ENCODE measurements at regions not wholly inside any gene's neighbourhood (a gene's known extent, or its start where the extent isn't known, plus 50 kb on each side); places are given as distances from the start of the nearest gene placed in this dataset.
A peak's percentile ranks its signal among the peaks of the same experiment; 100 is the strongest.

- no peak overlapping the region for H3K14ac ChIP-seq (ENCODE audit: low read length)
- no peaks in the 10 kb centered on the region for H3K9me3 ChIP-seq (ENCODE audit: insufficient read depth, low read depth, low read length)
- no peak overlapping the region for H3K4me3 ChIP-seq (ENCODE audit: low read depth, low read length)
- H2AK5ac ChIP-seq (ENCODE audit: low read length) = no peak overlapping the region
- peak overlapping the region; percentile 41 for H2BK5ac ChIP-seq (ENCODE audit: low read depth, low read length, poor library complexity)
- H4K91ac ChIP-seq (ENCODE audit: low read depth, low read length) = no peak overlapping the region
- H3K4me2 ChIP-seq (ENCODE audit: low read length) = no peak overlapping the region
- H3K36me3 ChIP-seq (ENCODE audit: control insufficient read depth in 1 of 2, insufficient read depth in 2 of 2, low read length in 2 of 2) = no peaks in the 10 kb centered on the region
- no peak overlapping the region for H4K12ac ChIP-seq (ENCODE audit: low read depth, low read length)
- H3K79me1 ChIP-seq (ENCODE audit: low read length) = peaks cover 8% of the 10 kb centered on the region
- WGBS (ENCODE audit: extremely low coverage, insufficient coverage, insufficient read length) = no CpG with 5 or more reads among the region's 20 CpGs
- peak overlapping the region; percentile 70 for H2BK12ac ChIP-seq (ENCODE audit: low read length)
- H3K27ac ChIP-seq (ENCODE audit: low read depth, low read length) = peak overlapping the region; percentile 54
- no peak overlapping the region for H3K9ac ChIP-seq (ENCODE audit: low read length)
- DNase-seq = peak; percentile 99 to 100
- no peak overlapping the region for H3K18ac ChIP-seq (ENCODE audit: low read length)
- peak overlapping the region; percentile 46 for H2BK120ac ChIP-seq (ENCODE audit: insufficient read depth, low read length, poor library complexity)
- no peak overlapping the region for H2AFZ ChIP-seq (ENCODE audit: insufficient read depth, low read length, poor library complexity)
- H3K4ac ChIP-seq (ENCODE audit: low read depth, low read length) = no peak overlapping the region
- no peaks in the 10 kb centered on the region for H3K79me2 ChIP-seq (ENCODE audit: control insufficient read depth, insufficient read depth, low read length, poor library complexity)
- H3K4me1 ChIP-seq (ENCODE audit: control insufficient read depth in 1 of 2, insufficient read depth in 2 of 2, low read length in 2 of 2) = peaks cover 7 to 10% of the 10 kb centered on the region in 2 experiments
- H3K27me3 ChIP-seq (ENCODE audit: insufficient read depth, low read length) = no peaks in the 10 kb centered on the region
- H3K23ac ChIP-seq (ENCODE audit: low read length) = no peak overlapping the region
- H4K8ac ChIP-seq (ENCODE audit: low read depth, low read length) = no peak overlapping the region
Observed at GRCh38 chr16:80027007-80027965, 426.7 kb upstream of the MAF start.

GRCh38 chr16:80025236-80025635 lies 424.7 kb upstream of the MAF start:
- Histone ChIP-seq H3K9ac (ENCODE audit: low read length) (no peak overlapping the region), H4K8ac (ENCODE audit: low read depth, low read length) (no peak overlapping the region), H3K14ac (ENCODE audit: low read length) (no peak overlapping the region), H3K4me2 (ENCODE audit: low read length) (no peak overlapping the region), H2BK12ac (ENCODE audit: low read length) (no peak overlapping the region), H3K4ac (ENCODE audit: low read depth, low read length) (no peak overlapping the region), H3K18ac (ENCODE audit: low read length) (no peak overlapping the region), H3K36me3 (ENCODE audit: control insufficient read depth in 1 of 2, insufficient read depth in 2 of 2, low read length in 2 of 2) (no peaks in the 10 kb centered on the region), H3K27ac (ENCODE audit: low read depth, low read length) (no peak overlapping the region), H2BK5ac (ENCODE audit: low read depth, low read length, poor library complexity) (no peak overlapping the region), H2AFZ (ENCODE audit: insufficient read depth, low read length, poor library complexity) (no peak overlapping the region), H3K23ac (ENCODE audit: low read length) (no peak overlapping the region), H3K4me1 (ENCODE audit: control insufficient read depth in 1 of 2, insufficient read depth in 2 of 2, low read length in 2 of 2) (peaks cover 7 to 10% of the 10 kb centered on the region in 2 experiments), H4K12ac (ENCODE audit: low read depth, low read length) (no peak overlapping the region), H3K9me3 (ENCODE audit: insufficient read depth, low read depth, low read length) (no peaks in the 10 kb centered on the region), H4K91ac (ENCODE audit: low read depth, low read length) (no peak overlapping the region), H3K79me2 (ENCODE audit: control insufficient read depth, insufficient read depth, low read length, poor library complexity) (no peaks in the 10 kb centered on the region), H2AK5ac (ENCODE audit: low read length) (no peak overlapping the region), H3K79me1 (ENCODE audit: low read length) (peaks cover 8% of the 10 kb centered on the region), H2BK120ac (ENCODE audit: insufficient read depth, low read length, poor library complexity) (no peak overlapping the region), H3K27me3 (ENCODE audit: insufficient read depth, low read length) (no peaks in the 10 kb centered on the region), H3K4me3 (ENCODE audit: low read depth, low read length) (no peak overlapping the region)
- DNase-seq = no peak
- WGBS (ENCODE audit: extremely low coverage, insufficient coverage, insufficient read length) = no CpG with 5 or more reads among the region's 4 CpGs

- Histone ChIP-seq H3K27ac (ENCODE audit: low read depth, low read length) (no peak overlapping the region), H3K9ac (ENCODE audit: low read length) (no peak overlapping the region), H4K8ac (ENCODE audit: low read depth, low read length) (no peak overlapping the region), H3K4me2 (ENCODE audit: low read length) (no peak overlapping the region), H2BK12ac (ENCODE audit: low read length) (no peak overlapping the region), H3K79me1 (ENCODE audit: low read length) (peaks cover 8% of the 10 kb centered on the region), H3K36me3 (ENCODE audit: control insufficient read depth in 1 of 2, insufficient read depth in 2 of 2, low read length in 2 of 2) (no peaks in the 10 kb centered on the region), H2BK5ac (ENCODE audit: low read depth, low read length, poor library complexity) (no peak overlapping the region), H3K9me3 (ENCODE audit: insufficient read depth, low read depth, low read length) (no peaks in the 10 kb centered on the region), H2BK120ac (ENCODE audit: insufficient read depth, low read length, poor library complexity) (no peak overlapping the region), H2AK5ac (ENCODE audit: low read length) (no peak overlapping the region), H4K91ac (ENCODE audit: low read depth, low read length) (no peak overlapping the region), H4K12ac (ENCODE audit: low read depth, low read length) (no peak overlapping the region), H3K4me3 (ENCODE audit: low read depth, low read length) (no peak overlapping the region), H3K23ac (ENCODE audit: low read length) (no peak overlapping the region), H3K4me1 (ENCODE audit: control insufficient read depth in 1 of 2, insufficient read depth in 2 of 2, low read length in 2 of 2) (peaks cover 7 to 10% of the 10 kb centered on the region in 2 experiments), H3K4ac (ENCODE audit: low read depth, low read length) (no peak overlapping the region), H3K18ac (ENCODE audit: low read length) (no peak overlapping the region), H3K79me2 (ENCODE audit: control insufficient read depth, insufficient read depth, low read length, poor library complexity) (no peaks in the 10 kb centered on the region), H3K27me3 (ENCODE audit: insufficient read depth, low read length) (no peaks in the 10 kb centered on the region), H3K14ac (ENCODE audit: low read length) (no peak overlapping the region), H2AFZ (ENCODE audit: insufficient read depth, low read length, poor library complexity) (no peak overlapping the region)
- no peak for DNase-seq
- no CpG with 5 or more reads among the region's 3 CpGs for WGBS (ENCODE audit: extremely low coverage, insufficient coverage, insufficient read length)
Observed at GRCh38 chr16:80024443-80024842, 423.9 kb upstream of the MAF start.

GRCh38 chr16:80023865-80024264 lies 423.3 kb upstream of the MAF start:
- H3K4me3 ChIP-seq (ENCODE audit: low read depth, low read length) = no peak overlapping the region
- no peaks in the 10 kb centered on the region for H3K27me3 ChIP-seq (ENCODE audit: insufficient read depth, low read length)
- H3K79me1 ChIP-seq (ENCODE audit: low read length) = peaks cover 8% of the 10 kb centered on the region
- H3K4me2 ChIP-seq (ENCODE audit: low read length) = no peak overlapping the region
- no peak overlapping the region for H3K9ac ChIP-seq (ENCODE audit: low read length)
- no peak overlapping the region for H3K4ac ChIP-seq (ENCODE audit: low read depth, low read length)
- H3K14ac ChIP-seq (ENCODE audit: low read length) = no peak overlapping the region
- H2BK12ac ChIP-seq (ENCODE audit: low read length) = no peak overlapping the region
- H3K18ac ChIP-seq (ENCODE audit: low read length) = no peak overlapping the region
- peak; percentile 55 to 71 for DNase-seq
- no peak overlapping the region for H4K8ac ChIP-seq (ENCODE audit: low read depth, low read length)
- no peaks in the 10 kb centered on the region for H3K79me2 ChIP-seq (ENCODE audit: control insufficient read depth, insufficient read depth, low read length, poor library complexity)
- H3K36me3 ChIP-seq (ENCODE audit: control insufficient read depth in 1 of 2, insufficient read depth in 2 of 2, low read length in 2 of 2) = no peaks in the 10 kb centered on the region
- no peaks in the 10 kb centered on the region for H3K9me3 ChIP-seq (ENCODE audit: insufficient read depth, low read depth, low read length)
- no CpG with 5 or more reads among the region's 2 CpGs for WGBS (ENCODE audit: extremely low coverage, insufficient coverage, insufficient read length)
- H2AFZ ChIP-seq (ENCODE audit: insufficient read depth, low read length, poor library complexity) = no peak overlapping the region
- H4K91ac ChIP-seq (ENCODE audit: low read depth, low read length) = no peak overlapping the region
- H4K12ac ChIP-seq (ENCODE audit: low read depth, low read length) = no peak overlapping the region
- H3K27ac ChIP-seq (ENCODE audit: low read depth, low read length) = no peak overlapping the region
- no peak overlapping the region for H3K23ac ChIP-seq (ENCODE audit: low read length)
- no peak overlapping the region for H2BK120ac ChIP-seq (ENCODE audit: insufficient read depth, low read length, poor library complexity)
- peak overlapping the region; percentile 38 for H2BK5ac ChIP-seq (ENCODE audit: low read depth, low read length, poor library complexity)
- H3K4me1 ChIP-seq (ENCODE audit: control insufficient read depth in 1 of 2, insufficient read depth in 2 of 2, low read length in 2 of 2) = peaks cover 7 to 10% of the 10 kb centered on the region in 2 experiments
- H2AK5ac ChIP-seq (ENCODE audit: low read length) = no peak overlapping the region

All from trophoblast cell (in vitro differentiated cells and primary cell).